Muscle of back (tissue), 3 donors: ENCODE measurements at regions not wholly inside any gene's neighbourhood (a gene's known extent, or its start where the extent isn't known, plus 50 kb on each side); places are given as distances from the start of the nearest gene placed in this dataset.
"Not testable (repeated sequence)": the region's sequence is repeated elsewhere in the genome, so short reads cannot be mapped to it uniquely, and the experiment has no call there.

Experiments used
- DNase-seq, 3 donors: peaks; one replicate each; pipeline versions ENCODE4 v3.0.0 to v3.0.0-alpha.2; 2013

DNA sequence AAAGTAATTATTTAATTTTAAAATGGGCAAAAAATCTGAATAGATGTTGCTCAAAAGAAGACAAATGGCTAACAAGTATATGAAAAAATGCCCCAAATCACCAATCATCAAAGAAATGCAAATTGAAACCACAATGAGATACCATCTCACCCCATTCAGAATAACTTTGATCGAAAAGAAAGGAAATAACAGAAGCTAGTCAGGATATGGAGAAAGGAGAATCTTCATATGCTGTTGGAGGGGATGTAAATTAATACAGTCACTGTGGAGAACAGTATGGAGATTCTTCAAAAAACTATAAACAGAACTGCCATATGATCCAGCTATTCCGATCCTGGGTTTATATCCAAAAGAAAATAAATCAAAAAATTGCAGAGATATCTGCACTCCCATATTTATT lies 418.5 kb upstream of the RGMB start:
- no peak for DNase-seq

DNA sequence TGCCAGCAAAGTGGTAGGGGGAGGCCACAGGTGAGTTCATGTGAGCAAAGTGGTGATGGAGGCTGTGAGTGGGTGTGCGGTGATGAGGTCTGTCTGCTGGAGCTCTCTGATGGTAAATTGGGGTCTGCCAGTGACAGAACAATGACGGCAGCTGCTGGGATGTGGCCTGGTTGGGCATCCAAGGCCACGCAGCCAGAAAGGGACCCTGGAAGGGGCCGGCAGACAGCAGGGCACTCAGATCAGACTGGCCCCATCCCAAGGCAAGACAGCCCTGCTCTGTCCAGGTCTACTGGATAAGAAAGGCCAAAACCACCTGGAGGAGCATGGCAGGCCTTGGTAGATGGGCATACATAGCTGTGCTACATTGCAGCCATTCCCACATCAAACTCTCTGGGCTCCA lies 412.9 kb upstream of the RGMB start:
- no peak for DNase-seq

DNA sequence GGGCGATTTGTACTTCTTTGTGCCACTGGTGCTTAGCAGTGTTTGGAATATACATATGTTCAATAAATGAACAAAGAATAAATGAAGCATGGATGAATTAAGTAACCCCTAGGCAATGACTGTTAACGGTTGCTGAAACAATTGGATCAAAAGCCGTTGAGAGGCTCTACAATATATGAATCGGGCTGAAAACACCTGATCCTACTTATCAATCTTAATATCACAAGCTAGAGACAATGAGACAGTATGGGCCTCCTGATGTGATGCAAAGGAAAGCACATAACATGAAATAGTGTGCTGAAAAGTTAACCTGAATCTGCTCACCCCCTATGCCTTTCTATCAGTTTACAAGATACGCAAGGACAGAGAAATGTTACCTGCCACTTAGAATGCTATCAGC lies 410.3 kb upstream of the RGMB start:
- DNase-seq: no peak

DNA sequence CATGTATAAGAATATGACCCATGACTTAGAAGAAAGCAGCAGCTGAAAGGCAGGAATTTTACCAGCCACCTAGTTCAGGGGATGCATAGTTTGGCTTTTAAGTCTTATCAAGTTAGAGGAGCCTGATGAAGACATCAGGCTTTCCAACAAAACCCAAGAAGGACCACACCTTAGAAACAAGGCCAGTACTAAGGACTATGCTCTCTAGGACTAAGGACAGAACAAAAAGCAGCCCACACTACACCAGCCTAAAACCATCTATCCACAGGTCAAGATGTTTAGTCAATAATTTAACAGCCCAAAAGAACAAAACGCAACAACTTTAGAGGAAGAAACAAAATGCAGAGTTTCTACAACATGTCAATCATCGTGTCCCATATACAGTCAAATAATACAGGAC lies 408.9 kb upstream of the RGMB start:
- no peak for DNase-seq

DNA sequence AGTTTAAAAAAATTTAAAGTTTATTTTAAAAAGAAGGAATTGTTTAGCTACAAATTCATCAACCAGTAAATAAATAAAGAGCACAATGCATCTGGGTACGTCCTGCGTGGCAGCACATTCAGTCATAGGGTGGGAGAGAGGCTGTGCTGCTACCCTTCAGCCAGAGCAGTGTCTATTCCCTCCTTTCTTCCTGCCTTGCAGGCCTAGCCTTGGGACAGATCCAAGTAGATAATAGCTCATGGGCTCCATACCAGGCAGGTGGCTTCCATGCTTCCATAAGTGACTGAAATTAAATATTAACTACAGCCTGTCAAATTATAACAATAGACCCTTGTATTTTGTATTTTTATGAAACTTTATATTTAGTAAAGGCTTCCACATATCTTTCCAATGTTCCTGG lies 408.3 kb upstream of the RGMB start:
- peak in 1 of 3 donors; percentile 11 for DNase-seq

DNA sequence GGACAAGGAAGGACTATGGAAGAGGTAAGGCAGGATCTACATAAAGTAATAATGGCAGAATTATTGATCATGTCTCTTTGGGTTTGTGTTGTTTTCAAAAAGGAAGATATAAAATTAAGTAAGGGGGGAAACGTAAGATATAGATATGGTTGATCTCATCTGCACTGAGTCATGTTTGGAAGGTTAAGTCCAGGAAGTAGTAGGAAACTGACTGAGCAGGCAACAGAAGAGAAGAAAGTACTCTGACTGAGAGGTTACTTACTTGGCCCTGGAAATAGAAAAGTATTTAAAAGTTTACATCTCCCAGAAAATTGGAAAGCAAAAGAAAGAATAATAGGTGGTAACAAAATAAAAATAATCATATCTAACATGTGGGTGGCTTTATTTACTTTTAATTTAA lies 405.3 kb upstream of the RGMB start:
- DNase-seq: no peak

DNA sequence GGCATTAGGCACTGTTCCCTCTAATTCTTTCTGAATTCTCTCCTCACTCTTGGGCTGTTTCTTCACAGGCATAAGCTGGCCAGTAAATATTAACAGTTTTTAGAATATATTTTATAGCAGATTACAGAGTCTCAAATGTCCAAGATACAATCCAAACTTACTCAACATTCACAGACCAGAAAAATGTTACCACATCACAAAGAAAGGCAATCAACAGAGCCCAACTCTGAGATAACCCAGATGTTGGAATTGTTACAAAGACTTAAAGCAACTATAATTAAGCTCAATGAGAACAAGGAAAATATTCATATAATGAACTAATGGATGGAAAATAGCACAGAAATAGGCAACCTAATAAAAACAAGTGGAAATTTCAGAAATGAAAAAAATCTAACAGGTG lies 401.1 kb upstream of the RGMB start:
- DNase-seq: no peak

DNA sequence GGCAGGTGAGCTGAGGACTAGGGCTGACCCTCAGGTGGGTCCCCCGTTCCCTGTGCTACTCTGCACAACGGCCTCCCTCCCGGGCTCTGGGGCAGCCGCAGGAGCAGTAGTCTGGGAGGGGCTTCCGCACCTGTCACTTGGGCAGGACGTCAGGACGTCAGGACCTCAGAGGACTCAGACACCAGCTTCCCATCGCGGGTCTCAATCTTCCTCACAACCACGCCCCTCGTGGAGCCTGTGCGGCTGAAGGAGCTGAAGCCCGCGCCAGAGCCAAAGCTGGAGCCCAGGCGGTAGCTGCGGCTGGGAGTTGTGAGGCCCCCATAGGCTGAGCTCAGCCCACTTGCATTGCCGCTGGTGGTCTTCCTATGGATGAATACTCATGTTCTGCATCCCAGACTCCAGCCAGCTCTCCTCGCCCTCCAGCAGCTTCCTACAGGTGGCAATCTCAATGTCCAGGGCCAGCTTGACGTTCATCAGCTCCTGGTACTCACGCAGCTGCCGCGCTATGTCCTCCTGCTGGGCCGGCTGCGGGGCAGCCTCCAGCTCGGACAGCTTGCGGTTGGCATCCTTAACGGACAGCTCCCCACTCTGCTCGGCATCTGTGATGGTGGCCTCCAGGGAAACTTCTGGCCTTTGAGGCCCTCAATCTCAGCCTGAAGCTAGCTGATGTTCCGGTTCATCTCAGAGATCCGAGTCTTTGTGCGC lies 381.4 kb upstream of the RGMB start:
- no peak for DNase-seq

DNA sequence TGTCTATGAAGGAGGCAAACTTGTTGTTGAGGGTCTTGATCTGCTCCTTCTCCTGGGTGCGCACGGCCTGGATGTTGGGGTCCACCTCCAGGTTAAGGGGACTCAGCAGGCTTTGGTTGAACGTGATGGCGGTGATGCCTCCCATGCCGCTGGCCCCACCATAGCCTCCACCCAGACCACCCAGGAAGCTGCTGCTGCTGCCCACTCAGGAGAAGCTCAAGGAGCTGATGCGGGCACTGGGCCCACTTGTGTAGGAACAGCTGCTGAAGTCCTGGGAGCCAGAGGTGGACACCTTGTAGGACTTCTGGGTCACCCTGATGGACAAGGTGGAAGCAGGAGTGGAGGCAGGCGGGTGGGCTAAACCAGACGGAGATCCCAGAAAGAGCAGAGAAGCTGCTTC lies 380.3 kb upstream of the RGMB start:
- not testable (repeated sequence) for DNase-seq

DNA sequence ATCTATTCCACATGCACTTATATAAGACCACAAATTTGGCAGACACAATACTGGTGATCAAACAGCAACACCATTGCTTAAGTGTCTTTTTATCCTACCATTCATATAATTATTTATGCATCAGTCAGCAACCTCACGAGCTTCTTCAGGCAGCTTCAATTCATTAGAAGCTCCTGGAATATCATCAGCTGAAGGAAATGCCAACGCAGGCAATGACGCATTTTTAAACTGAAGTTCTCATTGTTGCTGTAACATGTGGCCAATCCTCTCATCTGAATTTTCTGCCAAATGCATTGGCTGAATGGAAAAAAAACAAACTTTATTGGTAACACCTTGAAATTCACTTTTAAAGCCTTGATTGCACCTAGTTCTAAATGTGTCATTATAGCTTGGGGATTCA lies 376.4 kb upstream of the RGMB start:
- peak in 1 of 3 donors; percentile 68 for DNase-seq

DNA sequence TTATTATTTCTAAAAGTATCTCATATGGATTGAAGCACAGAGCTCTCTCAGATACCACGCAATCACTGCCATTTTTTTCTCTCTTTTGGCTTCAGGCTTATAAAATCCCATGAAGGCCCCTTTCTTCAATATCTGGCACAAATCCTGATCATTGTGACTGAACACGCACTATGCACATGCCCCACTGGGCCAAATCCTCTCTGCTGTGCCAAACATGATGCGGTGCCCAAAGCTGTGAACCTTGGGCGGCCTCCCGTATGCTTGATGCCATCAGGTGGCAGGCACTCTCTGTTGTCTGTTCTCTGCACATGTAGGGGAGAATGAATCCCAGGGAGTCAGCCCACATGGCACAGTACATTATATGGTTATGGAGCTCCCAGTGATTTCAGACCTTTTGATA lies 375.0 kb upstream of the RGMB start:
- no peak for DNase-seq

DNA sequence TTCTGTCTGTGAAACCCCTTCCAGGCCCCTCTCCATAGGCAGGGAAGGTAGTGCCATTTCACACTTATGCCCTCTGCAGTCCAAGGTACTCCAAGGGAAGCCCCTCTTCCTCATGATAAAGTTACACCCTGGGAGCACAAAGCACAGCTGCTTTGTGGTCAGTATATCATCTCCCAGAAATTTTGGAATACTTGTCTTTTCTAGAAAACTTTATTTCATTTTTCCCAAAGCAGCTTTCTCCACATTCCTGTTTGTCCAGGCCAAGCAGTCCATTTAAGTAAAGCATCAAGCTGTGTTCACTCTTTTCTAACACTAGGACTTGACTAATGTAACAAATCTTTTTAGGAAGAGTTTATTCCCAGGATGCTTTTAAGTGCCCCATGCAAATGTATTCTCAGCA lies 371.8 kb upstream of the RGMB start:
- peak in 1 of 3 donors; percentile 17 for DNase-seq

DNA sequence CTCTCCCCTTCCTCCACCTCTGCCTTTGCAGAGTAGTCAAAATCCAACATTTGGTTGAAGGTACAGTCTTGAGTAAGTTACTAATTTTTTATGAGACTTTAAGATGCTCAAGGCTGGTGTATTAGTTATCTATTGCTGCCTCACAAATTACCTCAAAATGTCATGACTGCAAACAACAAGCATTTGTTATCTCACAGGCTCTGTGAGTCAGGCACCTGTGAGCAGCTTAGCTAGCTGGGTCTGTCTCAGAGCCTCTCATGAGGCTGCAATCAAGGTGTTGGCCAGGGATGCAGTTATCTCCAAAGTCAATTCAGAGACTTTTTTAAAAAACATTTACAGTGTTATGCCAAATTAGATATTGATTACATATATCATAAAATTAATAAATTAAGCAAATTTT lies 371.3 kb upstream of the RGMB start:
- DNase-seq: no peak

DNA sequence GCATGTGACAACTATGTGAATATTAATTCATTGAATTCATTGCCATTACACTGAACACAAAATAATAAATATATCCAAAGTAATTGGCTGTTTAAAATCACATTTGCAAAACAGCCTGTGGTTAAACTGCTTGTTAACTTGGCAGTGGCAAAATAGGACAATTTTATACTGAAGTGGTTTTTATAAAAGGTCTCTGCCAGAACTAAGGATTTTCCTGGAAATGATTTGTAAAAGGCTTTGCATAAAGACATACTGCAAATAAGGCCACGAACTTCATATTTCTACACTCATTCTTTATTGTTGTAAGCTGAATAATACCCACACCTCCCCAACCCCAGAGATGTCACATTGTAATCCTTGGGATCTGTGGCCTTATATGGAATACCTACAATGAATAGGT lies 370.3 kb upstream of the RGMB start:
- peak in 1 of 3 donors; percentile 39 for DNase-seq

DNA sequence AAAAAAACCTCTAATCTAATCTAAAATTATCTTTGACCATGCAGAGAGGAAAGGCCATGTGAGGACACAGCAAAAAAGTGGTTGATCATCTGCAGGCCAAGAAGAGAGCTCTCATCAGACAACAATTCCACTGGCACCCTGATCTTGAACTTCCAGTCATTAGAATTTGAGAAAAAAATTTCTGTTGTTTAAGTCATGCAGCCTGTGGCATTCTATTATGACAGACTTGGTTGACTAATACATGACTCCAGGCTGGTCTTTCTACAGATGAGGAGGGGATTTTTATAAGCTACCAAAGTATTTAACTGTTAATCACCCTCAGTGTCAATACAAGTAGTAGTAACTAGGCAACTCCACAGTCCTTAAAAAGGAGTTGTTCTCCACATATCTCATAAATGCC lies 358.5 kb upstream of the RGMB start:
- peak in 1 of 3 donors; percentile 89 for DNase-seq

DNA sequence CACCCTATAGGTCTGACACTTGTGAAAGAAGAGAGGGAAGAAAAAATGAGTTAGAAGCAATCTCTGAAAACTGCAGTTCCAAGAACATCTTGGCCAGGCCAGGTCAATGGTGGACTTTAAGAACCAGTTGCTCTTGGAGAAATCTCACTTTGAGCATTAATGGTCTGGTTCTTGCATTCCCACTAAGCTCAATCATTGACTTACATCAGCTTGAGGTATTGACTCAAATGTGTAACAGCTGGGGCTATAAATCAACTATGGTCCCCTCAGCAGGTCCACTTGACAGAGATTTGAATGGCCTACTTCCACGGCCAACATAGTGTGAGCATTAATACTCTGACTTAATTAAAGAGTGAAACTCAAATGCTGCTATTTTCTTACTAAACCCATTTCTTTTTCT lies 357.8 kb upstream of the RGMB start:
- DNase-seq: no peak

DNA sequence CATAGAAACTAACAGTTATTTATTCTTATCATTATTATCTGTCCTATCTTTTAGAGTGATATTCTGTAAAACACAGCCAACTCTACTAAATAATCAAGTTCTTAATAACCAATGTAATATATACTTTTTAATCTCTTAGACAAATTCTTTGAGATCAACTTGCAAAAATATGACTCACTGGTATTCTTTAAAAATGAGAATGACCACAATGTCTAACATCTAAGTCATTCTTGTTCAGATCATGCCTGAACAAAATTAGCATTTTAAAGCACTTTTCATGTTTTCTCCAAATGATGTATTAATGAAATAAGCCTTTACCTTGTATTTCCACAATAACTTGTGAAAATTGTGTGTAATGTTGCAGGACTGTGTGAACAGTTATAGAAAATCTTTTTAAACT lies 356.9 kb upstream of the RGMB start:
- no peak for DNase-seq

DNA sequence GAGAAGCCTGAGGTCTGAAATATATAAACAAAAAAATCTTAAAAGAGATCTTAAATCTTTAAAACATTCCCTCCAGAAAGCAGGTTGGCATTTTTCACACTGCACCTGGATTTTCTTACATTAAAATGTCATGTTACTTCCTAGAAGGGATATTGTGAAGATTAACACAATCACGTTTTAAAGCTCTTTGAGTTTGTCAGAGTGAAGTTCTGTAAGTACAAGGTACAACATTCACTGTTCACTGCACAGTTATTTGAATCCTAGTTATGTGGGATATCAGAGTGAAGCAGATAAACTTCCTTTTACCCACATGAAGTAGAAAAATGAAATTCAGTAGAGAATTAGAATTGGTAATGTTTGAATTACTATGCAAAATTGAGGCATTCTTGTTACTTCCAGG lies 353.6 kb upstream of the RGMB start:
- DNase-seq: no peak

DNA sequence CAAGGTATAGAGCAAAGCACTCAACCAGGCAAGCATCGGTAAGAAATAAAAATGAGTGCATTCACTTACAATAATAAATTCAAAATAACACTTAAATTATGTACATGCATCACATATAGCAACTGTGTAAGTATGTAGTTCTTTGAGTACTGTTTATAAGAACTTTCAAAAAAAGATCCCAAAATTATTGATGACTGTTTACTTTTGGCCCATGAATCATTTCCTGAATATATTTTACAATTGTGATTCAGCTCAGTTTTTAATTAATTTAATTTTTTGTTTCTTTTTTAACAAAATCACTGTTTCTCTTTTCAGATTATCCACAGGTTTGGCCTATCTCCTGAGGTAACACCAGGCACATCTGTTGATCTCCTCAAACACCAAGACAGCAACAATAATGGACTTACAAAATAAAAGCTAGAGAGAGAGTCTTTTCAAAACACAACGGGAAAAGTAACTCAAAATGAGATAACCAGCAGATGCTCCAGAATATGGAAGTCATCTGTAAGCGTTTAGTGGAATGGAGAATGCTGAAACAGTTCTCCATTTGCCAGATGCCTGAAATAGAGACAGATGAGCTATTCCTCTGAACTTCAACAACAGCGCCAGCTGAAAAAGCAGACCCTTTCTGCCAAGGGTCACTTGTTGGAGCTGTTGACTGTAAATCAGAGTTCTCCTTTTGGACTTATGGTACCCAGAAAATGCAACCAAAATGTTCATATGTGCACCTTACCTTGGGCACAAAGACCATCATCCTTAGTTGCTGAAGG lies 348.6 kb upstream of the RGMB start:
- DNase-seq: peak; percentile 72 to 87 (median 73)

DNA sequence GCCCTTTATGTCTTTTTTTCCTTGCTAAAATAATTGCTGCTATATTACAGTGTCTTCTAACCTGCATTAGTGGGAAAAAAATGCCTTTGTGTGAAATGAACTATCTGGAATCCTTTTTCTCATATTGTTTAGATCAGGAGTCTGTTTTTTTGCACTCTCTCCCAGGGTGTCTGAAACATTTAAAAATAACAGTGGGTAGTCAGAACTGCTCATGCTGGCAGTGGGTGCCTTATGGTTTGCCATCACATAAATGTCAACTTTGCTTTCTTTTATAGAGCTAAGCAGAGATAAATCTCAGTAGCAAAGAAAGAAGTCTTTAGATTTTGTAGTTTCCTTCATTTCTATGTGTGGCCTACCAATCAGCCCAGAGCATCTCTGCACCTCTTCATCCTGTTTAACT lies 347.8 kb upstream of the RGMB start:
- peak in 1 of 3 donors; percentile 16 for DNase-seq

DNA sequence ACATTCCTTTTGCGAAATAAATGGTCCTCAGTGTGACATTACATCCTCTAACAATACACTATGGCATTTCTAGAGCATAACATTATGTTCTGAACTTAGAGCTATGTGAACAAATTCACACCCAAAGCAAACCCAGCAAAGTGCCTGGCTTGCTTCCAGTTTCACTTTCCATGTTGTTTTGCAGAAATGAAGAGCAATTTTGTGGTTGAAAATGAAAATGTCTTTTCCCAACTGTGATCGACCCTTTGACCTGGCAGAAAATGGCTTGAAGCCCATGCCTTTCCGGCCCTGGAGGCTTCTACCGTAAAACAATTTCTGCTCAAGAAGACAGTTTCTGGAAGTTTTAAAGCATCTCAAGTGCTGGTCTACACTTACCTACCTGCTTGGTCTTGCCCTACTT lies 344.7 kb upstream of the RGMB start:
- DNase-seq: peak in 2 of 3 donors; percentile 36 to 46

DNA sequence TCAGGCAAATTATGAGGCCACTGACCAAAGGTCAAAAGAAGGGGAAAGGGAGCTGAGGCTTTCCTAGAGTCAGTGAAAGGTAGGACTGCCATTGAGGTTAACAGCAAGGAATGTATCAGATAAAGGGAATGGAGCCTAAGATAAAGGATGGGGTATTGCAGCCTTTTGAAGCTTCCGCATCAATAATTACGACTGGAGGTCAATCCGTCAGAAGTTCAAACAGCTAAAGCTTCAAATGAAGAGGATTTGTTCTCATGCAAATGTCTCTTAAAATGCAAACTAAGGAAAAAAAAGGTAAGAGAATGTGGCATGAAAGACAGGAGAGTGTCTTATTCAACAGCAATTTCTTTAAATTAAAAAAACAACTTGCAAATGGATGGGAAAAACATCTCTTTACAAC lies 341.1 kb upstream of the RGMB start:
- DNase-seq: no peak

DNA sequence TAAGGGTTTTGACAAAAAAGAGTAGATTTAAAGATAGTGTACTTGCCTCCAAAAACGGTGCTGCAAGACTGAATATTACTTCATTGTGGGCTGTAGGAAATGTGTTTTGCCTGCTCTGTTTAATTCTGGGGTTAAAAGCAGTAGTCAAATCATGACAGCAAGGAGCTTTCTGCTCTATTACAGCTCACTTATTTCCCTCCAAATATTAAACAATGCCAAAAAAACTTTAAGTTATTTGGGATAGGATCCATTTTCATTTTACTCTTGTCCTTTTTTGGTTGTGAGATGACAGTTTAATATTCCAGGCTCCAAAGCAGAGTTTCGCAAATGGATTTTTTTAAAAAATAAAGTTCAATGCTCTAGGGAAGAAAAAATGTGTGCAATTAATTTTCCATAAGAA lies 340.4 kb upstream of the RGMB start:
- DNase-seq: peak in 1 of 3 donors; percentile 52

DNA sequence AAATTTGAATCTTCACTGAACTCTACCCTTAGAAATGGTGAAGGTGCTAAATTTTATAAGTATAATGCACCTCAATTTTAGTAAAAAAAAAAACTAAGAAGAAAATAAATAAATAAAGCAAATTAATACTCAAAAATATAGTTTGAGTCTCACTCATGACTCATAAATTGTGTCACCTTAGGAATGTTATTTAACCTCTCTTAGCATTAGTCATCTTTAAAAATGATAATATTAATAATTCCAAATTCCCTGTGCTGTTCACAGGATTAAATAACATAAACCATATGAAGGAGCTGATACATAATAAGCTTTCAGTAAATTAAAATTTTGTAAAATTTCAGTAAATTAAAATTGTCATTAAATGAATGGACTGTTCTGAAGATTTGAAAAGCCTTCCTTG lies 339.8 kb upstream of the RGMB start:
- no peak for DNase-seq
